Panc1 (cell line): ENCODE measurements at regions not wholly inside any gene's neighbourhood (a gene's known extent, or its start where the extent isn't known, plus 50 kb on each side); places are given as distances from the start of the nearest gene placed in this dataset.

Source experiments
- ATAC-seq: fragments of 200-7000 bp; cut with Tn5 transposase; 2 replicates; pipeline ENCODE4 v1.9.1; 2020; ENCODE audit warnings: mild to moderate bottlenecking, moderate library complexity
- BruUV-seq: library from RNA; stranded (reverse); fragments of 400-500 nt; replicated peaks from 2 replicates; lab custom pipeline; 2021; lab: Mats Ljungman, UMichigan
- CTCF ChIA-PET: fragments of 300-600 bp; sonication (Branson Sonifier 250); formaldehyde crosslinking; loops from one replicate; lab custom pipeline; 2022; ENCODE audit warnings: antibody characterized with exemption; lab: Charles Lee
- POLR2A ChIA-PET: fragments of 300-600 bp; sonication (Branson Sonifier 250); formaldehyde crosslinking; loops from one replicate; lab custom pipeline; 2022; ENCODE audit warnings: antibody characterized with exemption; lab: Charles Lee
- DNase-seq: peaks from one replicate; pipeline ENCODE4 v3.0.0-alpha.2; 2010; ENCODE audit warnings: low read depth, low spot score
- H3K27ac ChIP-seq: 2 replicates; pipeline ENCODE4 v1.5.1; 2011; ENCODE audit warnings: mild to moderate bottlenecking, low read length, inconsistent platforms
- H3K27me3 ChIP-seq: fragments of 200-500 bp; sonication (Bioruptor generic); 2 replicates; pipeline ENCODE4 v1.6.0; 2014; ENCODE audit warnings: low read length, inconsistent platforms; ENCODE audit not compliant: control insufficient read depth, insufficient read depth
- H3K36me3 ChIP-seq: fragments of 200-500 bp; sonication (Bioruptor generic); 2 replicates; pipeline ENCODE4 v1.5.1; 2014; ENCODE audit warnings: inconsistent platforms, mild to moderate bottlenecking, low read length, moderate library complexity; ENCODE audit not compliant: control insufficient read depth, insufficient read depth
- H3K4me1 ChIP-seq: 2 replicates; pipeline ENCODE4 v1.5.1; 2011; ENCODE audit warnings: inconsistent platforms, mild to moderate bottlenecking, low read length, moderate library complexity; ENCODE audit not compliant: control insufficient read depth, insufficient read depth
- H3K4me3 ChIP-seq, 2 experiments: 2 replicates each; pipeline ENCODE4 v1.5.1; 2011 to 2012; ENCODE audit warnings: low read depth in 2 of 2, low read length in 2 of 2, mild to moderate bottlenecking in 2 of 2, inconsistent platforms in 1 of 2, moderate library complexity in 1 of 2
- H3K9me3 ChIP-seq: fragments of 200-500 bp; sonication (Bioruptor generic); 2 replicates; pipeline ENCODE4 v1.5.1; 2014; ENCODE audit warnings: low read depth, mild to moderate bottlenecking, inconsistent platforms, low read length, moderate library complexity; ENCODE audit not compliant: control insufficient read depth, insufficient read depth
- CTCF ChIP-seq: fragments of 450-650 bp; IDR thresholded peaks from 2 replicates; pipeline ENCODE4 v1.5.1; 2017; ENCODE audit warnings: mild to moderate bottlenecking
- POLR2AphosphoS5 ChIP-seq: IDR thresholded peaks from 2 replicates; pipeline ENCODE4 v1.6.1; 2012; ENCODE audit warnings: mild to moderate bottlenecking, low read depth, low read length, moderate library complexity
- REST ChIP-seq, 2 experiments: IDR thresholded peaks; 2 replicates each; pipeline ENCODE4 v1.6.1; 2011 to 2012; ENCODE audit warnings: low read depth in 2 of 2, control low read depth in 1 of 2, low read length in 1 of 2, mild to moderate bottlenecking in 1 of 2, moderate library complexity in 1 of 2; ENCODE audit not compliant: insufficient read depth in 1 of 2
- SIN3A ChIP-seq: IDR thresholded peaks from 2 replicates; pipeline ENCODE4 v1.6.1; 2012; ENCODE audit warnings: low read depth, mild to moderate bottlenecking, low read length, moderate library complexity, borderline replicate concordance; ENCODE audit not compliant: insufficient read depth
- TCF7L2 ChIP-seq: IDR thresholded peaks from 2 replicates; pipeline ENCODE4 v1.6.1; 2011; ENCODE audit warnings: mild to moderate bottlenecking, low read depth, low read length, inconsistent platforms
- in situ Hi-C: cut with HindIII; loops from 2 replicates; pipeline ENCODE4 v1.10.0; 2016; ENCODE audit warnings: low sequenced_read_pairs, low pct_unique_long_range_greater_than_20kb
- intact Hi-C: fragments of 100-400 bp; cut with micrococcal nuclease; formaldehyde crosslinking; loops from one replicate; pipeline ENCODE4 v1.10.0; 2022; ENCODE audit not compliant: unreplicated experiment

GRCh38 chr12:62078020-62078419 lies 182.2 kb upstream of the USP15 start:
- Histone ChIP-seq H3K9me3 (no peaks in the 10 kb centered on the region), H3K4me1 (no peaks in the 10 kb centered on the region), H3K27ac (no peak overlapping the region), H3K4me3 (no peak overlapping the region), H3K27me3 (no peaks in the 10 kb centered on the region), H3K36me3 (no peaks in the 10 kb centered on the region)
- no peak for ATAC-seq
- in situ Hi-C loops, result no loop called here
- ChIA-PET CTCF (no interaction called here), POLR2A (no interaction called here)
- BruUV-seq, result no TSS peak
- TF ChIP-seq TCF7L2 (no peak), POLR2AphosphoS5 (no peak), SIN3A (no peak), REST (IDR thresholded peaks at IDR 0.05; ENCODE audit: insufficient read depth in 1 of 2, low read depth in 2 of 2, low read length in 1 of 2) (no peak), CTCF (no peak)
- intact Hi-C loops, result no loop called here
- no peak for DNase-seq

GRCh38 chr12:62082448-62082847 lies 177.8 kb upstream of the USP15 start:
- ATAC-seq (no peak), DNase-seq (no peak)
- in situ Hi-C loops (no loop called here), intact Hi-C loops (no loop called here)
- Histone ChIP-seq H3K9me3 (no peaks in the 10 kb centered on the region), H3K36me3 (no peaks in the 10 kb centered on the region), H3K4me3 (no peak overlapping the region), H3K27ac (no peak overlapping the region), H3K4me1 (no peaks in the 10 kb centered on the region), H3K27me3 (no peaks in the 10 kb centered on the region)
- no TSS peak for BruUV-seq
- TF ChIP-seq SIN3A (no peak), TCF7L2 (no peak), CTCF (no peak), REST (IDR thresholded peaks at IDR 0.05; ENCODE audit: insufficient read depth in 1 of 2, low read depth in 2 of 2, low read length in 1 of 2) (no peak), POLR2AphosphoS5 (no peak)
- POLR2A ChIA-PET, result no interaction called here
- CTCF ChIA-PET, result no interaction called here
